ENCODE measurements at regions not wholly inside any gene's neighbourhood (a gene's known extent, or its start where the extent isn't known, plus 50 kb on each side); places are given as distances from the start of the nearest gene placed in this dataset.
"Not testable (repeated sequence)": the region's sequence is repeated elsewhere in the genome, so short reads cannot be mapped to it uniquely, and the experiment has no call there.

DNA sequence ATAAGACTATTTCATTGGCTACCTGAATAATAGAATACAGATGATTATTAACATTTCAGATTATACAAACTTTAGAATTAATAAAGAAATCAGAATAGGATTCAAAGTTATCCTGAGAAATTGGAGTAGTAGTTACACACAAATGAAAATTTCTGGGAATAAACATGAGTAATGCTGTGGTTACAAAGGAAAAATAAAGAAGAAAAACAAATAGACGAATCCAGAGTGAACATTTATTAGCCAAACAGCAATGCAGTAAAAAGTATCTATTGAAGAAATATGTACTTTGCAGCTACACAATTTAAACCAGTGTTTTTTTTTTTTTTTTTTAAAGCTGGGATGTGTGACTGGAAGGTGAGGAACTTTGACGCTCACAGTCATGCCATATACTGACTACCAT lies 1159.2 kb downstream of the TUSC7 start:
- no peaks in the 10 kb centered on the region for H3K9me3 ChIP-seq
- H3K27ac ChIP-seq = no peak overlapping the region
- no peaks in the 10 kb centered on the region for H3K36me3 ChIP-seq
- intact Hi-C loops (cut with DNase I; ENCODE audit: low total_unique reads) = no loop called here
- no peaks in the 10 kb centered on the region for H3K4me1 ChIP-seq
- 47 to 75% (median 59%) methylated on average over 2 of the region's 2 CpGs for WGBS, 5 donors
- no peak for DNase-seq
- H3K4me3 ChIP-seq = no peak overlapping the region
- no peaks in the 10 kb centered on the region for H3K27me3 ChIP-seq
- no peak for TF ChIP-seq POLR2A (IDR thresholded peaks at IDR 0.05)
- TF ChIP-seq, protein P1, sequence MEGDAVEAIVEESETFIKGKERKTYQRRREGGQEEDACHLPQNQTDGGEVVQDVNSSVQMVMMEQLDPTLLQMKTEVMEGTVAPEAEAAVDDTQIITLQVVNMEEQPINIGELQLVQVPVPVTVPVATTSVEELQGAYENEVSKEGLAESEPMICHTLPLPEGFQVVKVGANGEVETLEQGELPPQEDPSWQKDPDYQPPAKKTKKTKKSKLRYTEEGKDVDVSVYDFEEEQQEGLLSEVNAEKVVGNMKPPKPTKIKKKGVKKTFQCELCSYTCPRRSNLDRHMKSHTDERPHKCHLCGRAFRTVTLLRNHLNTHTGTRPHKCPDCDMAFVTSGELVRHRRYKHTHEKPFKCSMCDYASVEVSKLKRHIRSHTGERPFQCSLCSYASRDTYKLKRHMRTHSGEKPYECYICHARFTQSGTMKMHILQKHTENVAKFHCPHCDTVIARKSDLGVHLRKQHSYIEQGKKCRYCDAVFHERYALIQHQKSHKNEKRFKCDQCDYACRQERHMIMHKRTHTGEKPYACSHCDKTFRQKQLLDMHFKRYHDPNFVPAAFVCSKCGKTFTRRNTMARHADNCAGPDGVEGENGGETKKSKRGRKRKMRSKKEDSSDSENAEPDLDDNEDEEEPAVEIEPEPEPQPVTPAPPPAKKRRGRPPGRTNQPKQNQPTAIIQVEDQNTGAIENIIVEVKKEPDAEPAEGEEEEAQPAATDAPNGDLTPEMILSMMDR (IDR thresholded peaks at IDR 0.05) = no peak
- no peak for TF ChIP-seq EP300 (IDR thresholded peaks at IDR 0.05)
- no peak for TF ChIP-seq POLR2AphosphoS5 (IDR thresholded peaks at IDR 0.05)

DNA sequence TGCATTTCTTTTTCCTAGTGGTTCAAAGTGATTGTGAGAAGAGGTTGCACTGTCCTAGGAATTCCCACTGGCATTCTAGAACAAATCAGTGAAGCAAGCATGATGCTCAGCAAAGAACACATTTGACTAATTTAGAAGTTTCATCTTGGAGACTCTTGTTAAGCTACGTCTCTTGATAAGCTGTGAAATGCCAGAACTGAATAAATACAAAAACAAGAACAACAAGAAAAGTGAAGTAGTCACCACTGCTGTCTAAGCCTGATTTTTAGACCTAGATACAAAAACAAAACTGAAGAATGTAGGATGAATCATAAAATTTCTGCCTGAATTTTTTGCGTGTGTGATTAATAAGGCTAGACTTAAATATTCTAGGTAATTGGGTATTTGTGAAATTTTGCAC lies 1162.4 kb downstream of the TUSC7 start:
- H3K9me3 ChIP-seq = no peaks in the 10 kb centered on the region
- intact Hi-C loops (cut with DNase I; ENCODE audit: low total_unique reads) = no loop called here
- no peak for DNase-seq
- H3K4me3 ChIP-seq = no peak overlapping the region
- H3K27me3 ChIP-seq = no peaks in the 10 kb centered on the region
- WGBS, 5 donors = 74 to 84% (median 78%) methylated on average over 2 of the region's 2 CpGs
- no peak overlapping the region for H3K27ac ChIP-seq
- H3K36me3 ChIP-seq = no peaks in the 10 kb centered on the region
- no peaks in the 10 kb centered on the region for H3K4me1 ChIP-seq
- TF ChIP-seq POLR2AphosphoS5 (IDR thresholded peaks at IDR 0.05) = no peak
- no peak for TF ChIP-seq POLR2A (IDR thresholded peaks at IDR 0.05)
- no peak for TF ChIP-seq EP300 (IDR thresholded peaks at IDR 0.05)
- TF ChIP-seq, protein P1 (IDR thresholded peaks at IDR 0.05) = no peak

DNA sequence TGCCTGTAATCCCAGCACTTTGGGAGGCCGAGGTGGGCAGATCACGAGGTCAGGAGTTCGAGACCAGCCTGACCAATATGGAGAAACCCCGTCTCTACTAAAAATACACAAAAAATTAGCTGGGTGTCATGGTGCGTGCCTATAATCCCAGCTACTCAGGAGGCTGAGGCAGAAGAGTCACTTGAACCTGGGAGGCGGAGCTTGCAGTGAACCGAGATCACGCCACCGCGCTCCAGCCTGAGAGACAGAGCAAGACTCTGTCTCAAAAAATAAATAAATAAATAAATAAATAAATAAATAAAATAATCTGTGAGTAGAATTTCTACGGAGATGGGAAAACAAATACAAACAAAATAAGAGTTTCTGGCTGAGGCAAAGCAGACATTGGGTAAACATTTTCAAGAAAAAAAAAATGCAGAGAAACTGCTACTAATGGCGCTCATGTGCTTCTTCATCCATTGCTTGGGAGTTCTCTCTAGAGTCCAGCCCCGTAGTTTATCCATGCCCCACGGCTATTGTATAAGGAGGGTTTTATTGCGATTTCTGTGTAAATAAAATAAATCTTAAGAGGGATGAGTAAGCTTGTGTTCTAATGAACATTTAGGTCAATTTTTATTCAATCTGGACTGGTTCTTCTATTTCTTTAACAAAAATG lies 1161.9 kb downstream of the IGSF11 start:
- H3K36me3 ChIP-seq; intact Hi-C loops (cut with DNase I; ENCODE audit: low total_unique reads); H3K27me3 ChIP-seq; H3K9me3 ChIP-seq; DNase-seq; H3K27ac ChIP-seq; H3K4me1 ChIP-seq; H3K4me3 ChIP-seq: not testable (repeated sequence)
- WGBS, 5 donors = 75 to 82% (median 79%) methylated on average over 15 of the region's 15 CpGs

DNA sequence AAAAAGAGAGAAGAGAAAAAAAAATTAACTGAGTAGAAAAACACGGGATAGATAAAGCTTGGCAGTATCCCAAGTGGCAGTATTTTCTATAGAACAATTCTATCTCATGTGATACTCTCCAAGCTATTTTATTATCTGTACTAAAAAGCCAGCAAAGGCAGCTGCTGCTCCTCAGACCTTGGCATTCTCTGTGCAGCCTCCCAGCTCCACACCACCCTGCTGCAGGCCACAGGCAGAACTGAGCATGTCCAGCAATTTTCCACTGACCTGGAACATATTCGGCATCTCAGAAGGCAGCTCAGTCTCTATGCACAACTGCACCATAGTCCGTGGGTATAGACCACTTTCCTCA lies 1161.4 kb downstream of the IGSF11 start:
- Histone ChIP-seq H3K36me3 (no peaks in the 10 kb centered on the region), H3K4me1 (no peaks in the 10 kb centered on the region), H3K4me3 (no peak overlapping the region), H3K27ac (no peak overlapping the region), H3K27me3 (no peaks in the 10 kb centered on the region), H3K9me3 (no peaks in the 10 kb centered on the region)
- intact Hi-C loops (cut with DNase I; ENCODE audit: low total_unique reads) = no loop called here
- peak in 1 of 2 donors; percentile 67 for DNase-seq
- TF ChIP-seq POLR2A (IDR thresholded peaks at IDR 0.05) (no peak), EP300 (IDR thresholded peaks at IDR 0.05) (no peak), POLR2AphosphoS5 (IDR thresholded peaks at IDR 0.05) (no peak)
- TF ChIP-seq, protein P1 (IDR thresholded peaks at IDR 0.05) = no peak
- 30 to 40% (median 34%) methylated on average over 3 of the region's 3 CpGs for WGBS, 5 donors

DNA sequence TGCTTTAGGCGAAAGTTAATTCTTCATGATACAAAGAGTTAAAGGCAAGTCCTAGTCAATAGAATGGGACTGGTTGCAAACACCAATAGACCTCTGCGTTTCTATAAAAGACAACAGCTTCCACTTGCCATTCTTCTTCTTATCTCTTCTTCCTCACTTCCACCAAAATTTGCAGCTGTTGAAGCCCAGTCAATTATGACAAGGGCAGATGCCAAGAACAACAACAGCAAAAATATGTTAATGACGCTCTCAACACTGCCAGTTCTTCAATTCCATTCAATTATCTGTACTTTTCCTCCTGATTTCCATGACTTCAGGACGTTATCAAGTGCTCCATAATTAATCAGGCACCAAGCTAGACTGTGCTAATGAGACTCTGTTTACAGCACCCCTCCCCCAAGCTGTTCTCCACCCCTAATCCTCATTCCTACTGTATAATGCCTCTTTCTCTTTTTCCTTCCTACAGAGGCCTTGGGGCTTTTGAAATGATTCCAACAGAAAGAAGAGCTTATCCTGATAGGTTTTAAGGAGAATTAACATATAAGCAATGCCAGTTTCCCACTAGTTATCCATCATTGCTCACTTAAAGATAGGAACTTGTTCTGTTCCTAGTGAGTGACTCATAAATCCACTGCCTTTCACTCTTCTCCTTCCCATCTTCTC lies 1160.5 kb downstream of the IGSF11 start:
- intact Hi-C loops (cut with DNase I; ENCODE audit: low total_unique reads) = no loop called here
- Histone ChIP-seq H3K27me3 (no peaks in the 10 kb centered on the region), H3K9me3 (no peaks in the 10 kb centered on the region), H3K36me3 (no peaks in the 10 kb centered on the region), H3K4me3 (no peak overlapping the region), H3K4me1 (no peaks in the 10 kb centered on the region), H3K27ac (no peak overlapping the region)
- TF ChIP-seq POLR2A (IDR thresholded peaks at IDR 0.05) (no peak), POLR2AphosphoS5 (IDR thresholded peaks at IDR 0.05) (no peak), EP300 (IDR thresholded peaks at IDR 0.05) (no peak)
- TF ChIP-seq, protein P1 (IDR thresholded peaks at IDR 0.05) = no peak
- 66 to 76% (median 73%) methylated on average over 4 of the region's 4 CpGs for WGBS, 5 donors
- DNase-seq = no peak
